ENCODE measurements at regions not wholly inside any gene's neighbourhood (a gene's known extent, or its start where the extent isn't known, plus 50 kb on each side); places are given as distances from the start of the nearest gene placed in this dataset.

DNA sequence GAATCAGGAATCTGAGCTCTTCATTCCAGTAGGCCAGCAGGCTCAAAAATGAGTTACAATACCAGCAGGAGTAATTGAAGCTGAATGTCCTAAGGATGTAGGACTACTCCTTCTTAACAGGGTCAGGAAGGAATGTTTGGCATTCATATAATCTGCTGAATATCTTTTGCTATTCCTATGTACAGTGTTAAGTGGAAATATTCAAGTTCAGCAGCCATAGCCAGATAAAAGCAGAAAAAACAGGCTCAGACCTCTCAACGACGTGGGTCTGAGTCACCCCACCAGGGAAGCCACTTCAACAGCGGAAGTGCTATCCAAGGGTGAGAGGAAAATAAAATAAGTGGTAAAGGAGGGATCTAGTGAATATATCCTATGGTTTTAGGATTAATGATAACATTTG, 577.0 kb downstream of the SPOCK3 start:
- no peak for DNase-seq (ENCODE audit: extremely low spot score)
- POLR2A ChIA-PET, result no interaction called here
- CTCF ChIA-PET, result interaction anchor here (1.2 to 1.4 kb wide), 3 partner anchors 12 to 21 kb away, joined by 3 read pairs; no protein-coding TSS in a partner anchor
- TF ChIP-seq, protein P1, sequence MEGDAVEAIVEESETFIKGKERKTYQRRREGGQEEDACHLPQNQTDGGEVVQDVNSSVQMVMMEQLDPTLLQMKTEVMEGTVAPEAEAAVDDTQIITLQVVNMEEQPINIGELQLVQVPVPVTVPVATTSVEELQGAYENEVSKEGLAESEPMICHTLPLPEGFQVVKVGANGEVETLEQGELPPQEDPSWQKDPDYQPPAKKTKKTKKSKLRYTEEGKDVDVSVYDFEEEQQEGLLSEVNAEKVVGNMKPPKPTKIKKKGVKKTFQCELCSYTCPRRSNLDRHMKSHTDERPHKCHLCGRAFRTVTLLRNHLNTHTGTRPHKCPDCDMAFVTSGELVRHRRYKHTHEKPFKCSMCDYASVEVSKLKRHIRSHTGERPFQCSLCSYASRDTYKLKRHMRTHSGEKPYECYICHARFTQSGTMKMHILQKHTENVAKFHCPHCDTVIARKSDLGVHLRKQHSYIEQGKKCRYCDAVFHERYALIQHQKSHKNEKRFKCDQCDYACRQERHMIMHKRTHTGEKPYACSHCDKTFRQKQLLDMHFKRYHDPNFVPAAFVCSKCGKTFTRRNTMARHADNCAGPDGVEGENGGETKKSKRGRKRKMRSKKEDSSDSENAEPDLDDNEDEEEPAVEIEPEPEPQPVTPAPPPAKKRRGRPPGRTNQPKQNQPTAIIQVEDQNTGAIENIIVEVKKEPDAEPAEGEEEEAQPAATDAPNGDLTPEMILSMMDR (IDR thresholded peaks at IDR 0.05; ENCODE audit: control extremely low read depth, extremely low read depth, low read depth, missing control alignments), result no peak

DNA sequence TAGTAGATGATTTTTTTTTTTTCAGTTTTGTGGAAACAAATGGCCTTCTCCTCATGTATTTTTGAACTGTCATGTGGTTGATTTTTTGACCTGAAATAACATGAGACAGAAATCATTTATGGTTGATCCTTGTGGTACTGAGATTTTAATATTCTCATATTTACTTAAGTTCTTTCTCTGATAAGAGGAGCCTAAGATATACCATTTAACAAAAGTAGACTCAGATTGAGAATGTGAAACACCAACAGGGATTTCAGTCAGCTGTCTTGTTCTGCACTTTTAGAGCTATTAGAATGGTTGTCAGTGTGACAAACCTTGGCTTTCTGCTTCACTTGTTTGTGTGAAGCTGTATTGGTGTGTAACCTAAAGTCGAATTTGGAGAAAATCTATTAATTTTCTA, 575.7 kb downstream of the SPOCK3 start:
- TF ChIP-seq, protein P1 (IDR thresholded peaks at IDR 0.05; ENCODE audit: control extremely low read depth, extremely low read depth, low read depth, missing control alignments), result no peak
- ChIA-PET POLR2A (no interaction called here), CTCF (interaction anchor here (0.9 to 1.4 kb wide), 3 partner anchors 11 to 22 kb away, joined by 3 read pairs; no protein-coding TSS in a partner anchor)
- no peak for DNase-seq (ENCODE audit: extremely low spot score)

DNA sequence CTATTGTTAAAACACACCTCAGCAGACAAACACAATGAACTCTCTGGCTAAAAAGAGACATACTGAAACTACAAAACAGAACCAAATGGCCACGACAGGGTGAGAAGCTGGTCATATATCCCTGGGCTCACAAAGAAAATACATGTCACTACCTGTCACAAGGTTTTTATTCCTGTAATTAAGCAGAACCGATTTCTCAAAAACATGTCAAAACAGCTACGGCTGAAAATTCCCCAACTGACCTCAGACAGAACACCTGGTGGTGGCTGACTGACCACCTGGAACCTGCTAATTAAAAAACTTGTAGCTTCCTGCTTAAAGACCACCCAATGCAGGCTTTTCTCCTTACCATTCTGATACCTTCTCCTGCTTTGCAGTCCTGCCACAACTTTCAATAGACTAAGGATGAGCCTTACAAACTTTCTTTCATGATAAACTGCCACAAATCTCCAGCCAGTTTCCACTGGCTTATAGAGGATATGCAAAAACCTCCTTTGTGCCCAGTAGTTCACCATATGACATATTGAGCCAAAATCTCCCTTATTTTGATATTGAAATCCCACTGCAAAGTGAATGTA, 571.9 kb downstream of the SPOCK3 start:
- ChIA-PET POLR2A (no interaction called here), CTCF (interaction anchor here (0.9 to 1.3 kb wide), 2 partner anchors 11 to 12 kb away, joined by 3 to 4 read pairs; no protein-coding TSS in a partner anchor)
- TF ChIP-seq, protein P1 (IDR thresholded peaks at IDR 0.05; ENCODE audit: control extremely low read depth, extremely low read depth, low read depth, missing control alignments), result no peak
- peak; percentile 21 for DNase-seq (ENCODE audit: extremely low spot score)

DNA sequence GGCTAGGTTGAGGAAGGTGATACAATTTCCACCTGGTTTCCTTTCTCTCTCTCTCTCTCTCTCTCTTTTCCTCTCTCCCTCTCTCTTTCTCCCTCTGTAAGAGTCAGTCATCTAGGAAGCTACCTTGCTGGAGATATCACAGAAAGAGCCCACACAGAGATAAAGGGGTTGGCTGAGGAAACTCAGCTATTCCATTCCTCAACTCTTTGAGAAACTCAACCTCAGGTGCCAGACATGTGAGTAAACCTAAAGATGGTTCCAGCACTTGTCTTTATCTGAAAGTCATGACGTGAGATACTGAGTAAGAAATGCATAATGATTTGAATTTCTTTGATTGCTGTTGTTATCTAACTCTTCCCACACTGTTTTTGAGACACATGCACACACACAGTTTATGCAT, 564.0 kb downstream of the SPOCK3 start:
- TF ChIP-seq, protein P1 (IDR thresholded peaks at IDR 0.05; ENCODE audit: control extremely low read depth, extremely low read depth, low read depth, missing control alignments), result no peak
- ChIA-PET CTCF (interaction anchor here (1.4 to 2.8 kb wide), 2 partner anchors 10 kb away, joined by 4 to 7 read pairs; no protein-coding TSS in a partner anchor), POLR2A (no interaction called here)
- DNase-seq (ENCODE audit: extremely low spot score), result no peak

DNA sequence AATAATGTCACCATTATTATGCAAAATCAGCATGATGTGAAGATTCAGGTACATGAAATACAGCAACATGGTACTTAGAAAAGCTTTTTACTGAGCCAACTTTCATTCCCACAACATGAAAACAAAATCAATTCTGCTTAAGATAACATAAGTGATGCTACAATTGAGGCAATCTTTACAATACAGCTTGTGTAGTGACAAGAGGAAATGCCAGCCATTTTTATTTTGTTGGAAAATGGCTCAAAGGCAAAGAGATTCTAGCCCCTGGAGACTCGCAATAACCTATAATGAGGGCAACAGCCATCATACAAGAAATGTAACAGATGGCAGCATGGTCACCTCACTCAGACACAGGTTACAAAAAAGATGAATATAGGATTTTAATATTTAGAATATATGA, 560.4 kb downstream of the SPOCK3 start:
- DNase-seq (ENCODE audit: extremely low spot score), result no peak
- ChIA-PET CTCF (interaction anchor here (0.9 kb wide), 1 partner anchor 20 kb away, joined by 3 read pairs; no protein-coding TSS in a partner anchor), POLR2A (no interaction called here)
- TF ChIP-seq, protein P1 (IDR thresholded peaks at IDR 0.05; ENCODE audit: control extremely low read depth, extremely low read depth, low read depth, missing control alignments), result no peak

DNA sequence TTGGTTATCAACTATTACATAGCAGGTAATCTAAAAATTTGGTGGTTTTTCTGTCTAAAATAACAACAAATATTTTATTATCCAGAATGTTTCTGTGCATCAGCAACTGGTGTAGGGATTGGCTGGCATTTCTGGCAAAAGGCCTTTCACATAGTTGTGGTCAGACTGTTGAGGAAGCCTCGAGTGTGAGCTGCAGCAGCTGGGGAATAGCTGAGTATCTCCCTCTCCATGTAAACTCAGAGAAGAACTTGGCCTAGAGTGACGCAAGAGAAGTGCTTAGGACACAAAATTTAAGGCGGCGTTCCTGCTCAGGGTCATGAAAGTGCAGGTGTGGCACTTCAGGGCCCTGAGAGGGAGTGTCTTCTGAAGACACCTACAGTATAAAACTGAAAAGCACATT, 558.9 kb downstream of the SPOCK3 start:
- ChIA-PET CTCF (interaction anchor here (1.1 to 1.4 kb wide), 2 partner anchors 9 to 13 kb away, joined by 3 read pairs; no protein-coding TSS in a partner anchor), POLR2A (no interaction called here)
- TF ChIP-seq, protein P1 (IDR thresholded peaks at IDR 0.05; ENCODE audit: control extremely low read depth, extremely low read depth, low read depth, missing control alignments), result no peak
- no peak for DNase-seq (ENCODE audit: extremely low spot score)

All from GM10248 (cell line).